Neural progenitor cell (in vitro differentiated cells): ENCODE measurements at regions not wholly inside any gene's neighbourhood (a gene's known extent, or its start where the extent isn't known, plus 50 kb on each side); places are given as distances from the start of the nearest gene placed in this dataset.

ENCODE experiments used
- DNase-seq: peaks from one replicate; pipeline ENCODE4 v3.0.0-alpha.2; 2016; ENCODE audit warnings: low spot score
- H2AFZ ChIP-seq: fragments of 200-600 bp; sonication (generic); replicated peaks from 2 replicates; pipeline ENCODE4 v1.6.1; 2016; ENCODE audit warnings: antibody characterized with exemption
- H3F3A ChIP-seq: fragments of 200-600 bp; sonication (generic); 2 replicates; pipeline ENCODE4 v1.6.1; 2016; ENCODE audit warnings: antibody characterized with exemption, low read depth
- H3K27ac ChIP-seq: fragments of 200-600 bp; sonication (generic); 2 replicates; pipeline ENCODE4 v1.5.1; 2016; ENCODE audit warnings: mild to moderate bottlenecking
- H3K27me3 ChIP-seq: fragments of 200-600 bp; sonication (generic); 2 replicates; pipeline ENCODE4 v1.6.1; 2016; ENCODE audit warnings: mild to moderate bottlenecking, moderate library complexity
- H3K36me3 ChIP-seq: fragments of 200-600 bp; sonication (generic); 2 replicates; pipeline ENCODE4 v1.5.1; 2016
- H3K4me1 ChIP-seq: fragments of 200-600 bp; sonication (generic); 2 replicates; pipeline ENCODE4 v1.6.1; 2016; ENCODE audit warnings: mixed run types
- H3K4me2 ChIP-seq: fragments of 200-600 bp; sonication (generic); 2 replicates; pipeline ENCODE4 v1.6.1; 2016
- H3K4me3 ChIP-seq: fragments of 200-600 bp; sonication (generic); 2 replicates; pipeline ENCODE4 v1.5.1; 2016
- H3K79me2 ChIP-seq: fragments of 200-600 bp; sonication (generic); 2 replicates; pipeline ENCODE4 v1.6.1; 2016; ENCODE audit warnings: low read depth
- H3K9ac ChIP-seq: fragments of 200-600 bp; sonication (generic); 2 replicates; pipeline ENCODE4 v1.6.1; 2016
- H3K9me3 ChIP-seq: fragments of 200-600 bp; sonication (generic); 2 replicates; pipeline ENCODE4 v1.5.1; 2016; ENCODE audit warnings: low read depth
- H4K20me1 ChIP-seq: fragments of 200-600 bp; sonication (generic); 2 replicates; pipeline ENCODE4 v1.6.1; 2016; ENCODE audit warnings: low read depth
- H3K27ac Mint-ChIP-seq: 3 replicates; pipeline ENCODE4 v1.8.0; 2021; ENCODE audit warnings: mixed read lengths
- H3K27me3 Mint-ChIP-seq: 2 replicates; pipeline ENCODE4 v1.8.0; 2022; ENCODE audit warnings: low read depth, mild to moderate bottlenecking, inconsistent platforms, moderate library complexity, mixed read lengths; ENCODE audit not compliant: insufficient read depth
- H3K36me3 Mint-ChIP-seq: 3 replicates; pipeline ENCODE4 v1.8.0; 2021; ENCODE audit warnings: mixed read lengths
- H3K4me1 Mint-ChIP-seq: 3 replicates; pipeline ENCODE4 v1.8.0; 2021; ENCODE audit warnings: mixed read lengths
- H3K4me3 Mint-ChIP-seq: 3 replicates; pipeline ENCODE4 v1.8.0; 2021; ENCODE audit warnings: mild to moderate bottlenecking, moderate library complexity, mixed read lengths
- H3K9me3 Mint-ChIP-seq: 3 replicates; pipeline ENCODE4 v1.8.0; 2020; ENCODE audit warnings: mixed read lengths
- EZH2 ChIP-seq: fragments of 200-600 bp; sonication (generic); IDR thresholded peaks from 2 replicates; pipeline ENCODE4 v1.6.1; 2017; ENCODE audit warnings: antibody characterized with exemption, mild to moderate bottlenecking, moderate library complexity
- EZH2phosphoT487 ChIP-seq: fragments of 200-600 bp; sonication (generic); IDR thresholded peaks from 2 replicates; pipeline ENCODE4 v1.6.1; 2017; ENCODE audit warnings: antibody characterized with exemption
- TF ChIP-seq, protein P1 (sequence below): fragments of 200-600 bp; sonication (generic); IDR thresholded peaks from 2 replicates; pipeline ENCODE4 v1.5.1; 2017; ENCODE audit warnings: antibody characterized with exemption, mild to moderate bottlenecking

DNA sequence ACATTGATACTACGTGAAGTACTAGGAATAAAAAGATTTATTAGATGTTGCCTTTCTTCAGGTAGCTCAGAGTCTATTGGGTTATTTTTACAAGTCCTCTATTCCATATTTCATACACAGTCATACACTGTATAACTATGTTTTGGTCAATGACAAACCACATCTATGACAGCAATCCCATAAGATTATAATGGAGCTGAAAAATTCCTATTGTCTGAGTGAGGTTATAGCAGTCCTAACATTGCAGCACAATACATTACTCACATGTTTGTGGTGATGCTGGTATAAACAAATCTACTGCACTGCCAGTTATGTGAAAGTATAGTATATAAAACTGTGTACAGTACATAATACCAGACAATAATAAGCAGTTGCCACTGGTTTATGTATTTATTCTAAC, 595.1 kb downstream of the MBD2 start:
- Mint-ChIP-seq H3K27ac (no peak overlapping the region), H3K27me3 (peaks cover 2% of the 10 kb centered on the region), H3K9me3 (peaks cover 20% of the 10 kb centered on the region), H3K4me3 (no peak overlapping the region), H3K4me1 (peaks cover 10% of the 10 kb centered on the region), H3K36me3 (no peaks in the 10 kb centered on the region)
- no peak overlapping the region for H3K4me2 ChIP-seq
- no peak overlapping the region for H3K27ac ChIP-seq
- no peak overlapping the region for H3K4me3 ChIP-seq
- no peaks in the 10 kb centered on the region for H3K9me3 ChIP-seq
- H4K20me1 ChIP-seq = no peaks in the 10 kb centered on the region
- H2AFZ ChIP-seq = no peak overlapping the region
- H3K36me3 ChIP-seq = no peaks in the 10 kb centered on the region
- no peak for DNase-seq
- TF ChIP-seq EZH2 (no peak), EZH2phosphoT487 (no peak)
- TF ChIP-seq, protein P1, sequence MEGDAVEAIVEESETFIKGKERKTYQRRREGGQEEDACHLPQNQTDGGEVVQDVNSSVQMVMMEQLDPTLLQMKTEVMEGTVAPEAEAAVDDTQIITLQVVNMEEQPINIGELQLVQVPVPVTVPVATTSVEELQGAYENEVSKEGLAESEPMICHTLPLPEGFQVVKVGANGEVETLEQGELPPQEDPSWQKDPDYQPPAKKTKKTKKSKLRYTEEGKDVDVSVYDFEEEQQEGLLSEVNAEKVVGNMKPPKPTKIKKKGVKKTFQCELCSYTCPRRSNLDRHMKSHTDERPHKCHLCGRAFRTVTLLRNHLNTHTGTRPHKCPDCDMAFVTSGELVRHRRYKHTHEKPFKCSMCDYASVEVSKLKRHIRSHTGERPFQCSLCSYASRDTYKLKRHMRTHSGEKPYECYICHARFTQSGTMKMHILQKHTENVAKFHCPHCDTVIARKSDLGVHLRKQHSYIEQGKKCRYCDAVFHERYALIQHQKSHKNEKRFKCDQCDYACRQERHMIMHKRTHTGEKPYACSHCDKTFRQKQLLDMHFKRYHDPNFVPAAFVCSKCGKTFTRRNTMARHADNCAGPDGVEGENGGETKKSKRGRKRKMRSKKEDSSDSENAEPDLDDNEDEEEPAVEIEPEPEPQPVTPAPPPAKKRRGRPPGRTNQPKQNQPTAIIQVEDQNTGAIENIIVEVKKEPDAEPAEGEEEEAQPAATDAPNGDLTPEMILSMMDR = no peak
- H3K9ac ChIP-seq = no peak overlapping the region
- no peaks in the 10 kb centered on the region for H3F3A ChIP-seq
- H3K4me1 ChIP-seq = no peaks in the 10 kb centered on the region
- no peaks in the 10 kb centered on the region for H3K79me2 ChIP-seq
- no peaks in the 10 kb centered on the region for H3K27me3 ChIP-seq

DNA sequence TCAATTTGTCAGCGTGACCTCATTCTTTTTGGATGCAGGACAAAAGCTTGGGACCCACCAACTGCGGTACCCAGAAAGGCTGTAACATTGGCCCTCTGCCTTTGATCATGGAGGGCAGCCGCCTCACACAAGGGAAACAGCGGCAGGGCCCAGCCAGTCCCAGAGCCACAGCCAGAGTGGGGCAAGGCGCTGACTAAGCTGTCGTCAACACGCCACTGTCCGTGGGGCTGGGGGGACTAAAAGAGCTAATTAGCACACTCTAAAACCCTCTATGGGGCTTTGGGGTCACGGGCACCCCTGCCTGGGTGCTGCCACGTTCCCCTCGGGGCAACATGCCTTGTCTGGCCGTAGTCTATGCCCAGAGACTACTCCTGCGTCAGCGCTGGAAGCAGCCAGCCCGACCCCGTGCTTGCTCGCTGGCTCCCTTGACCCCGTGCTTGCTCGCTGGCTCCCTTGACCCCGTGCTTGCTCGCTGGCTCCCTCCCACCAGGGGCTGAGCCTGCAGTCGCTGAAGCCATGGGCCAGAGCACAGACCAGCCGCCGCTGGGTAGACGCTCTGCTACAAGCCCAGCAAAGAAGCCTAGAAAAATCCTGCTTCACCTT, 598.4 kb downstream of the MBD2 start:
- H3K4me3 ChIP-seq = no peak overlapping the region
- H3K9me3 ChIP-seq = no peaks in the 10 kb centered on the region
- no peaks in the 10 kb centered on the region for H3K36me3 ChIP-seq
- peaks cover 10% of the 10 kb centered on the region for H3K4me1 Mint-ChIP-seq
- DNase-seq = no peak
- H3K79me2 ChIP-seq = no peaks in the 10 kb centered on the region
- H3K4me1 ChIP-seq = no peaks in the 10 kb centered on the region
- no peak overlapping the region for H3K27ac Mint-ChIP-seq
- H3K27me3 Mint-ChIP-seq = peaks cover 2% of the 10 kb centered on the region
- peaks cover 3% of the 10 kb centered on the region for H3K9me3 Mint-ChIP-seq
- H3K4me3 Mint-ChIP-seq = no peak overlapping the region
- H3K27me3 ChIP-seq = no peaks in the 10 kb centered on the region
- H3K4me2 ChIP-seq = no peak overlapping the region
- H3F3A ChIP-seq = no peaks in the 10 kb centered on the region
- no peak overlapping the region for H3K27ac ChIP-seq
- no peak overlapping the region for H2AFZ ChIP-seq
- no peak for TF ChIP-seq EZH2phosphoT487
- TF ChIP-seq, protein P1 = no peak
- no peak for TF ChIP-seq EZH2
- H3K9ac ChIP-seq = no peak overlapping the region
- no peaks in the 10 kb centered on the region for H4K20me1 ChIP-seq
- no peaks in the 10 kb centered on the region for H3K36me3 Mint-ChIP-seq

DNA sequence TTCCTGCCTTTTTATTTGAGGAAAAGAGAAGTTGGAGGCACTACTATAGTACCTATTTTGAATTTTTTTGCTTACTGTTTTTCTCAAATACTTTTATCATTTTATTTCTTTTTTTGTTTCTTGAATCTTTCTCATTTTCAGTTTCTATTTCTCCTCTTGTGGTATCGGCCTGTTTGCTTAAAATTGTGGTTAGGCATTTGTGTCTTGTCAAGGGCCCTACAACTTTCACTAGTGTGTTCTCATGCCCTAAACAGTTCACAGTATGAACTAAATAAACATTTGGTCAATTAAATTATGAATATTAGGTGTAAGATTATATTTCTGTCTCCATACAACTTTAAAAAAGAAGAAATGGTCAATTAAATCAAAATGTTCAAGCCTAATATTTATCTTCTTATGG, 613.5 kb downstream of the MBD2 start:
- Histone ChIP-seq H3K79me2 (no peaks in the 10 kb centered on the region), H3K36me3 (no peaks in the 10 kb centered on the region), H3K4me1 (no peaks in the 10 kb centered on the region), H3K9me3 (no peaks in the 10 kb centered on the region), H3K4me3 (no peak overlapping the region), H3K27ac (no peak overlapping the region), H2AFZ (no peak overlapping the region), H3K4me2 (no peak overlapping the region), H3K27me3 (no peaks in the 10 kb centered on the region), H4K20me1 (no peaks in the 10 kb centered on the region), H3K9ac (no peak overlapping the region), H3F3A (no peaks in the 10 kb centered on the region)
- Mint-ChIP-seq H3K27me3 (no peaks in the 10 kb centered on the region), H3K27ac (no peak overlapping the region), H3K36me3 (no peaks in the 10 kb centered on the region), H3K4me1 (no peaks in the 10 kb centered on the region), H3K9me3 (no peaks in the 10 kb centered on the region), H3K4me3 (no peak overlapping the region)
- TF ChIP-seq, protein P1 = no peak
- DNase-seq = no peak
